Activated CD8-positive, alpha-beta T cell treated with anti-CD3 and anti-CD28 coated beads for 36 hours (primary cell): ENCODE measurements at regions not wholly inside any gene's neighbourhood (a gene's known extent, or its start where the extent isn't known, plus 50 kb on each side); places are given as distances from the start of the nearest gene placed in this dataset.

Experiments used
- ATAC-seq: fragments of 200-7000 bp; cut with Tn5 transposase; one replicate; pipeline ENCODE4 v1.10.0; 2021; ENCODE audit warnings: mild to moderate bottlenecking, moderate library complexity
- CTCF ChIA-PET: fragments of 350-600 bp; sonication (Branson Sonifier 250); formaldehyde crosslinking; loops from one replicate; lab custom pipeline; 2021; ENCODE audit warnings: antibody characterized with exemption; lab: Charles Lee
- POLR2A ChIA-PET: fragments of 350-600 bp; sonication (Branson Sonifier 250); formaldehyde crosslinking; loops from one replicate; lab custom pipeline; 2021; ENCODE audit warnings: antibody characterized with exemption; lab: Charles Lee
- DNase-seq: peaks from one replicate; pipeline ENCODE4 v3.0.0-alpha.2; 2020
- H3K27ac Mint-ChIP-seq: one replicate; pipeline ENCODE4 v1.8.0; 2021; ENCODE audit warnings: mild to moderate bottlenecking, mixed read lengths
- H3K27me3 Mint-ChIP-seq: one replicate; pipeline ENCODE4 v1.8.0; 2021; ENCODE audit warnings: mixed read lengths
- H3K36me3 Mint-ChIP-seq: one replicate; pipeline ENCODE4 v1.8.0; 2021; ENCODE audit warnings: low read depth, mixed read lengths
- H3K4me1 Mint-ChIP-seq: one replicate; pipeline ENCODE4 v1.8.0; 2021; ENCODE audit warnings: low read depth, mixed read lengths
- H3K4me3 Mint-ChIP-seq: one replicate; pipeline ENCODE4 v1.8.0; 2021; ENCODE audit warnings: mild to moderate bottlenecking, moderate library complexity, mixed read lengths
- H3K9me3 Mint-ChIP-seq: one replicate; pipeline ENCODE4 v1.8.0; 2021; ENCODE audit warnings: mixed read lengths
- intact Hi-C: fragments of 100-400 bp; cut with micrococcal nuclease; formaldehyde crosslinking; loops from one replicate; pipeline ENCODE4 v1.10.0; 2022
- TF ChIP-seq, protein P1 (sequence below): fragments of 200-600 bp; IDR thresholded peaks from one replicate; pipeline ENCODE4 v1.8.0; 2022; ENCODE audit warnings: antibody characterized with exemption, mild to moderate bottlenecking

DNA sequence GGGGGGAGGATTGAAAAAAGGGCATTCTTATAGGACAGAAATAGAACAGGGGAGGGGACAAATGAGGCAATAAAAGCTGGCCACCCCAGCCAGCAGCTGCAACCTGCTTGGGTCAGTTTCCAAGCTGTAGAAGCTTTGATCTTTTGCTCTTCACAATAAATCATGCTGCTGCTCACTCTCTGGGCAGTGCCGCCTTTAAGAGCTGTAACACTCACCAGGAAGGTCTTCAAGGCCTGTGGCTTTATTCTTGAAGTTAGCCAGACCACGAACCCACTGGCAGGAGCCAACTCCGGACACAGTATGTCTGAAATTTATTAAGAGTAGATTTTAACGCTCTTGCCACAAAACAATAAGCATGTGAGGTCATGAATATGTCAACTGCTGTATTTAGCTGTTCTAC is 649.9 kb upstream of the RAB6C start:
- no peak for DNase-seq
- TF ChIP-seq, protein P1, sequence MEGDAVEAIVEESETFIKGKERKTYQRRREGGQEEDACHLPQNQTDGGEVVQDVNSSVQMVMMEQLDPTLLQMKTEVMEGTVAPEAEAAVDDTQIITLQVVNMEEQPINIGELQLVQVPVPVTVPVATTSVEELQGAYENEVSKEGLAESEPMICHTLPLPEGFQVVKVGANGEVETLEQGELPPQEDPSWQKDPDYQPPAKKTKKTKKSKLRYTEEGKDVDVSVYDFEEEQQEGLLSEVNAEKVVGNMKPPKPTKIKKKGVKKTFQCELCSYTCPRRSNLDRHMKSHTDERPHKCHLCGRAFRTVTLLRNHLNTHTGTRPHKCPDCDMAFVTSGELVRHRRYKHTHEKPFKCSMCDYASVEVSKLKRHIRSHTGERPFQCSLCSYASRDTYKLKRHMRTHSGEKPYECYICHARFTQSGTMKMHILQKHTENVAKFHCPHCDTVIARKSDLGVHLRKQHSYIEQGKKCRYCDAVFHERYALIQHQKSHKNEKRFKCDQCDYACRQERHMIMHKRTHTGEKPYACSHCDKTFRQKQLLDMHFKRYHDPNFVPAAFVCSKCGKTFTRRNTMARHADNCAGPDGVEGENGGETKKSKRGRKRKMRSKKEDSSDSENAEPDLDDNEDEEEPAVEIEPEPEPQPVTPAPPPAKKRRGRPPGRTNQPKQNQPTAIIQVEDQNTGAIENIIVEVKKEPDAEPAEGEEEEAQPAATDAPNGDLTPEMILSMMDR, result no peak
- no peaks in the 10 kb centered on the region for H3K9me3 Mint-ChIP-seq
- no peak overlapping the region for H3K4me3 Mint-ChIP-seq
- no peaks in the 10 kb centered on the region for H3K36me3 Mint-ChIP-seq
- ChIA-PET POLR2A (no interaction called here), CTCF (no interaction called here)
- no peak overlapping the region for H3K27ac Mint-ChIP-seq
- no peaks in the 10 kb centered on the region for H3K27me3 Mint-ChIP-seq
- intact Hi-C loops, result no loop called here
- no peaks in the 10 kb centered on the region for H3K4me1 Mint-ChIP-seq
- no peak for ATAC-seq

DNA sequence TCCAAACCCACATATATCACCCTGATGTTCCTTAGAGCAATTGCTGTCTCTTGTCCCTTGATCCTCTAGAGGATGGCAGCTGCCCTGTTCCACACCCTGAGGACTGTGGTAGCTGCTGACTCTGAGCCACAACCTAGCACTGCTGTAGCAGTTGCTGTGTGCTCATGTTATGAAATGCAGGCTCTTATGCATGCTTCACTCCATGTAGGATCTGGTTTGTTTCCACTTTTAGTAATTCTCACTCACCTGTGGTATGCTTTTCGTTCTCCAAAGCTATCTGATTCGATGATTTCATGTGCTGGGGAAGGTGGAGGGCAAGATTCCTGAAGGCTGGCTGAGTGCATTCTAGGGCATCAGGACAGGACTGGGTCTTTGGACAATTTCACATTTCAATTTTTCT is 649.0 kb upstream of the RAB6C start:
- intact Hi-C loops, result no loop called here
- ATAC-seq (no peak), DNase-seq (no peak)
- POLR2A ChIA-PET, result no interaction called here
- H3K9me3 Mint-ChIP-seq, result no peaks in the 10 kb centered on the region
- TF ChIP-seq, protein P1, result no peak
- CTCF ChIA-PET, result no interaction called here
- no peaks in the 10 kb centered on the region for H3K36me3 Mint-ChIP-seq
- H3K27me3 Mint-ChIP-seq, result no peaks in the 10 kb centered on the region
- H3K4me3 Mint-ChIP-seq, result no peak overlapping the region
- no peak overlapping the region for H3K27ac Mint-ChIP-seq
- no peaks in the 10 kb centered on the region for H3K4me1 Mint-ChIP-seq

DNA sequence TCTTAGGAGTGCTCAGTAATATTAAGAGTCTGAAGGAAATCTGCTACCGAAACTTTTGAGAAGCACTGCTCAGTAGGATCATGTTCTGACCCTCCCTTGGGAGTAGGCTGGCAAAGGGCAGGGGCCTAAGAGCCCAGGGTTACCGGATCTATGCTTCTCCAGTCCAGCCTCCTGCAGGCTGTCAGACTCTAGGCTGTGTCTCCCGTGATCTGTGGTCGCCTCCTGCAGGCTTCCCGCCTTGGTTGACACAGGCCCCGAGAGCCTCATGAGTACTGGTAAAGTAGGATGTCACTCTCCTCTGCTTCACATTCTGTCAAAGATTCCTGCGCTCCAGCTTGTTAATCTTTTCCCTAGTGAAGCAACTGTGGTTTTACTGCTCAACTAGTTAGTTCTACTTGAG is 647.8 kb upstream of the RAB6C start:
- DNase-seq, result no peak
- H3K4me3 Mint-ChIP-seq, result no peak overlapping the region
- H3K4me1 Mint-ChIP-seq, result no peaks in the 10 kb centered on the region
- TF ChIP-seq, protein P1, result no peak
- H3K27me3 Mint-ChIP-seq, result peaks cover 1% of the 10 kb centered on the region
- H3K36me3 Mint-ChIP-seq, result no peaks in the 10 kb centered on the region
- ChIA-PET POLR2A (no interaction called here), CTCF (no interaction called here)
- peaks cover 4% of the 10 kb centered on the region for H3K9me3 Mint-ChIP-seq
- H3K27ac Mint-ChIP-seq, result no peak overlapping the region
- ATAC-seq, result no peak
- intact Hi-C loops, result no loop called here

DNA sequence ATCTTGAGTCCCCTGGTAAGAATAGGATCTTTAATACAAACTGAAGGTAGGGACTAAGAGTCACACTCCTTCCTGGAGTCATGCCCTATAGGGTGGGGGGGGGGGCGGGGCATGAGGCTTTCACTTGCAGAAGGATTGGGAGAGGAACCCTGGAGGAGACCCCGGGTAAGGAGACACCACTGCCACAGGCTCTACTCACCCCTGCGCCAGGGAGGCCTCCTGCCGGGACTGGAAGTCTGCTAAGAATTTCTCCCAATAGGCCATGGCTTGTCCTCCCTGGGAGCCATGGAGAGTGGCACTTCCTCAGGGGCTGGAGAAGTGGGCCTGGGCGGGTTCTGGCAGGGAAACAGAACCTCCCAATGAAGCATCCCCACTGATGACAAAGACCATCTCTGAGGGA is 645.3 kb upstream of the RAB6C start:
- no peak overlapping the region for H3K27ac Mint-ChIP-seq
- no peaks in the 10 kb centered on the region for H3K4me1 Mint-ChIP-seq
- TF ChIP-seq, protein P1, result no peak
- peaks cover 4% of the 10 kb centered on the region for H3K9me3 Mint-ChIP-seq
- peaks cover 3% of the 10 kb centered on the region for H3K27me3 Mint-ChIP-seq
- ATAC-seq (no peak), DNase-seq (no peak)
- H3K4me3 Mint-ChIP-seq, result no peak overlapping the region
- H3K36me3 Mint-ChIP-seq, result no peaks in the 10 kb centered on the region
- ChIA-PET CTCF (no interaction called here), POLR2A (no interaction called here)
- intact Hi-C loops, result no loop called here

DNA sequence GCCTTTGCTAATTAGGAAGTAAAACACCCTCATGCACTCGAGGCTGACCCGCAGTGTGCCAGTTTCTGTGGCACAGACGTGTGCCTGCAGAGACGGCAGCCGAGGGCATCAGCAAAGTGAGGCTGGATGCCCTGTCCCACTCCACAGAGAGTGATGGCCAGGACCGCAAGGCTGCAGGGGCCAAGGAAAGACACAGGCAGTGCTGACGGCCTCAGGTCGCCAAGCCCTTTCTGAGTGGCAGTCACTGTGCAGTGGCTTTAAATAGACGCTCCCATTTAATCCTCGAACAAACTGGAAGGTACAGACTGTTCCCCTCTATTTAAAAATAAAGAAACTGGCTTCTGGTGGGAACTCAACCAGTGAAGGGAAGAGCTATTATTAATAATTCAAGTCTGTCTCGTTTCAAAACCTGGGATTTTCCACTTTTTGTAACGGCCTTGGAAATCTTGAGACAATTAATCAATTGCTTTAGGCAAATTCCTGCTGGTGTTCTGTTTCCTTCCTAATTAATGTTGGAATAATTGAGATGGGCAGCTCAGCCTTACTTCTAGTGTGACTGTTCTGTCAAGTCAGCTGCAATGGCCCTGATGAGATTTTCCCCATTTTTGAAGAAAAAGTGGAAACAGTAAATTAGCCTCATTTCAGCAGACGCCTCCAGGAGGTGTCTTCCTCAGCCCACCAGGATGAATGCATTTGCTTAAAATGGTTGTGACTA is 644.6 kb upstream of the RAB6C start:
- Mint-ChIP-seq H3K9me3 (peaks cover 4% of the 10 kb centered on the region), H3K36me3 (no peaks in the 10 kb centered on the region), H3K27me3 (peaks cover 3% of the 10 kb centered on the region), H3K4me3 (no peak overlapping the region), H3K4me1 (no peaks in the 10 kb centered on the region), H3K27ac (no peak overlapping the region)
- DNase-seq, result no peak
- TF ChIP-seq, protein P1, result no peak
- intact Hi-C loops, result no loop called here
- ATAC-seq, result no peak
- ChIA-PET CTCF (no interaction called here), POLR2A (no interaction called here)
